NCI-H524 treated with DMSO at 0.1 percent for 48 hours (cell line): ENCODE measurements at regions not wholly inside any gene's neighbourhood (a gene's known extent, or its start where the extent isn't known, plus 50 kb on each side); places are given as distances from the start of the nearest gene placed in this dataset.

Experiments
- DNase-seq: peaks from one replicate; lab custom pipeline; 2025; lab: John Stamatoyannopoulos, UW

DNA sequence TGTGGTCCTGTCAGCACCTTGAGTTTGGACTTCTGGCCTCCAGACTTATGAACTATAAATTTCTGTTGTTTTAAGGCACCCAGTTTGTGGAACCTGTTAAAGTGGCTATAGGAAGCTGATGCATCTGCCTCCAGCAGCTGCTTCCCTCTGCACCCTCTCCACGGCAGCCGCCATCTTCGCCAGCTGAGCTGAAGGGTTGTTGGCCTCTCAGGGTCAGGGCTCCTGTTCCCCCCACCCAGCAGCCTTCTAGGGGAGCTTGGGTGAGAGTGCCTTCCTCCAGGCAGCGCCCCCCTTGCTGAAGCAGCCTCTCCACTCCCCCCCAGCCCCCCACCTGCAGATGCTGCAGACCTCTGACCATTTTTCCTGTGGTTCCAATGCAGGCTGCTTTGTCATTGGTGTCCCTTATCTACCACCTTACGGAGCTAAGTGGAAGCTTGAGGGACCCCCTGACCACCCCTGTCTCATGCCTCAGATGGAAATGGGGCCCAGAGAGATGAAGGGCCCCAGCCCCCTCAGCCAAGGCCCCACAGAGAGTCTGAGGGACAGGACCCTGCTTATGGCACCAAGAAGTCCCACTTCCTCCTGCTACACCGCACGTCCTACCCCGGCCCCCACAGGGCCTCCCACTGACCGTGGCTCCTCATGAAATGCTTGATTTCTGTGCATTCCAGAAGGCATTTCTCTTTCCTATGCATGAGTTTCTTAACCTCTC is 61.4 kb upstream of the TLE3 start:
- peak; percentile 46 for DNase-seq

DNA sequence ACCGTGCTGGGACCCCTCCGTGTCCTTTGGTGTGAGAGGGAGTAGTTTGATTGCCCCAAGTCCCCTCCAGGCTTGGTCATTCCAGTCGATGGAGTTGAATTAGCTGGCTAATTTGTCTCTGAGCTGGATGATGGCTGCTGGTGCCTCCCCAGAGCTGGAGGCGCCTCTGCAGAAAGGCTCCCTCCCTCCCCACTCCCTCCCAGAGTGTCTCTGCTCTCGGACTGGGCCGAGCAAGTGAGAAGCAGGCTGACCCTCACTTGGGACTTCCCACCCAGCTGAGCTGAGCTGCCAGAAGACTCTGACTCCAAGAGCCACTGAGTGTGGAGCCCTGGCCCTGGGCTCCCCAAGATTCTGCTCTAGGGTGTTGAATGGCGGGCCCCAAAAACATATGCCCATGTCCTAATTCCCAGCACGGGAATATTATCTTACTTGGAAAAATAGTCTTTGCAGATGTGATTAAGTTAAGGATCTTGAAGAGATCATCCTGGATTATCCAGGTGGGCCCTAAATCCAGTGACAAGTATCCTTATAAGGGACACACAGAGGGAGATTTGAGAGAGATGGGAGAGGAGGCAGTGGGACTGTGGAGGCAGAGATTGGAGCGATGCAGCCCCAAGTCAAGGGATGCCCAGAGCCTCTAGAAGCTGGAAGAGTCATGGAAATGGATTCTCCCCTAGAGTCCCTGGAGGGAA is 60.7 kb upstream of the TLE3 start:
- DNase-seq = peak; percentile 51

DNA sequence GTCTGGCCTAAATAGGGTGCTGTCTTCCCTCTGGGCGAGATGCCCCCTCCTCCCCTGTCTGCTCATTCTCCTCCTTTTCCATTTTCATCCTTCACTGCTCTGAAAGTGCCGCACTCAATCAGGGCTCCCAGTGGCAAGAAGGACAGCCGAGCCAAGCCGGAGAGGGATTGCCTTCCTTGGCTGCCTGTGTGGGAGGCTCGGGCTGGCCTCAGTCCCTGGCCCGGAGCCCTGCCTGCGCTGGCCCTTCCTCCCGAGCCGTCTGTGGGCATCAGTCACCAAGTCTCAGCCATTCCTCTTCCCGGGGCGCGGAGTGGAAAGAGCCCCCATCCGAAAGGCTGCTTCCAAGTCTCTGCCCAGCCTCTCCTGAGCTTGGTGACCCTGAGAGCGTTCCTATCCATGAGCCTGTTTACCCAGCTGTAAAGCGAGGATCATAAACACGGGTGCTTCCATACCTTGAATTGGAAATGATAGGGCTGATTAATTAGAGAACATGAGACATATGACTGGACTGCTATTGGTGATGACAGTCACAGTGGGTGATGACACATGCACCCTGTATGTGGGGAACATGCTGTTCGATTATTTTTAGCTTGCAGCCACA is 59.1 kb upstream of the TLE3 start:
- no peak for DNase-seq

DNA sequence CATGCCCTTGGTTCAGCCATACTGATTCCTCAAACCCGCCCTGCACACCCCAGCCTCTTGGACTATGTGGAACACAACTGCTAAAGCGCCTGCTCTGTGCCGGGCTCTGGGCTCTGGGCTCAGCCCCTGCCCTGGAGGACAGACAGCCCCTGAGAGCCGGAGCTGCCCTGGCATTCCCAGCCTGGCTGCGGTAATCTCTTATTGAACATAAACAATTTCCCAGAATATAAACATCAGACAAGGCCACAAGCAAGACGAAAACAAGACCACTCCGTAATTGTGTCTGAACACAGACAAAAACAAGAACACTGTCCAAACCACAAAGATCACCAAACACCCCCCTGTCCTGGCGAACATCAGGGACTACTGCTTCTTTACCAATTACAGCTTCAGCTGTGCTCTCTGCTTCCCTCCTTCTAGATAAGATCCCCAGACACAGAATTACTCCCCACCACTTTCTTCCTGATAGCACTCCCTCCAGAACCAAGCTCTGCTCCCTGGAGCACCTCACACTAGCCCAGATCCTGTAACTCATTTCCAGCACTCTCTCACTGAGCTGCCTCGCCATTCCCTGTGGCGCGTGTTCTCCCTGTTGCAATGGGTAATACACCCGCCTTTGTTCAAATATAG is 57.1 kb upstream of the TLE3 start:
- DNase-seq = no peak

DNA sequence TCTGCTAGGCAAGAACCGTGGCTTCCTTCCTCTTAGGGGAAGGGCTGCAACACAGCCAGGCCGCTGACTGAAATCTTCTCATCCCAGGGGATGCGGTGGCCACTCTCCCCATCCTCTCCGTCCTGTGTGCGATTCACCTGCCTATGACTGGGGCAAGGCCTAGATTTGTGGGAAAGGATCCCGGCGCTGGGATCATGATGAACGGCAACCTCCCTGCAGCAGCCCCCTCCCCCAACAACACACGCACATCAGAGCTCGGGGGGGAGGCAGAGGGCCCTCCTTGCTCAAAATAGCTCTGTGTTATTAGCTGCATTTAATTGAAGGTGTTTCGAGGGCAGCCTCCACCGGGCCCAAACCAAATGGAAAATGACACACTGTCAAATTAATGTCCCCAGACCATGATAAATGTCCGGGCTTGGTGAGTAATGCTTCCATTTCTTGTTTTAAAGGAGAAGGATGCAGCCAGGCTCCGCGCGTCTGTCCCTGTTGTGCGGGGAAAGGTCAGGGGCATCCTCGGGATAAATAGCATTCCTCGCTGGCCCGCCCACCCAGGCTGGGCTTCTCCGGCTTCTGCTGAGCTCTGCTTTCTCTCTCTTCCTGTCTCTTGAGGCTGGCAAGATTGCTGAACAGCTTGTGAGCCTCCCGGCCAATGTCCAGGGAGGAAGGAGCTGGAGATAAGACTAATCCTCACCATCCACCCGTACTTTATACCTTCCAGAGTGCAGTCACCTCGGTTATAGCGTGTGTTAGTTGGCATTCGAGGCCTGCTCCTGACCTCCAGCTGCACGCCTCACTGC is 56.4 kb upstream of the TLE3 start:
- DNase-seq = no peak

DNA sequence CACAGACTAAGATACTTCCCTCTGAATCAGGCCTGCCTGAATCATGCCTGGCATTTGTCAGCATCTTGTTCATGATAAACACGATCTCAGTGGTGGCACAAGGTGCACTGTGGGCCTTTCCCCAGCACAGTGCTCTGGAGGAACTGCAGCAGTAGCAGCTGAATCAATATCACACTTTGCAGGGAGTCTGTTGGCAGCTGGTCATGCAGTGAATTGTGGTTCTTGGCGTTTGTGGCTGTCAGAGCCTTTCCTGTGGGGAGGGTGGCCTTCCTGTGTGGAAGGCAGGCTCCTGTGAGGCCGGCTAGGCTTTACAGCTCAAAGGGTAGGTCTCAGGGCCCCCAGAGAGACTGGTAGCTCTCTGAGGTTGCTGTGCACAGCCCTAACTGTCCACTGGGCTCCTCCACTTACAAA is 54.4 kb upstream of the TLE3 start:
- DNase-seq = no peak

DNA sequence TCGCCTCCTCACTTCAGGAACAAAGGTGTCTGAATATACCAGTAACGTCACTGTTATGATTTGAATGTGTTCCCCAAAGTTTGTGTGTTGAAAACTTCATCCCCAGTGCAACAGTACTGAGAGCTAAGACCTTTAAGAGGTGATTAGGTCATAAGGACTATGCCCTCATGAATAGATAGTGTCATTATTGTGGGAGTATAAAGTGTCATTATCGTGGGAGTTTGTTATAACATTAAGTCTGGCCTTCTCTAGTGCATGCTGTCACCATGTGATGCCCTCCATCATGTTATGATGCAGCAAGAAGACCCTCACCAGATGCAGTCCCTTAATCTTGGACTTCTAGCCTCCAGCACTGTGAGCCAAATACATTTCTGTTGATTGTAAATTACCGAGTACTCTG is 53.7 kb upstream of the TLE3 start:
- no peak for DNase-seq

DNA sequence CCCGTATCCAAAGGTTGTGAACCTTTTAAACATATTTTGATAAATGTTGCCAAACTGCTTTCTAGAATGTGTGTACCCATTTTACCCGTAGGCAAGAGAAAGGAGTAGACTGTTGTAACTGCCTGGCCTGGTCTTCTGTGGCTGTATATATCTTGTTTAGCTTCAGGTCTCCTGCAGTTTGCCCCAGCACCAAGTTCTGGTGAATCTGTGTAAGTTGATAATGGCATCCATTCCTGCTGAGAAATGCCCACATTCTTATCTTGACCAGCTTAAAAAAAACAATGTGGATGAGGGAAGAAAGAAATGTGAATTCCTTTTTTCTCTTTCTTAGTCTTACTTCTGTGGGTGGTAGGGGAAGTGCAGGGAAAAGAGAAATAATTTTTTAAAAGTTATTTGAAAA is 53.3 kb upstream of the TLE3 start:
- no peak for DNase-seq

DNA sequence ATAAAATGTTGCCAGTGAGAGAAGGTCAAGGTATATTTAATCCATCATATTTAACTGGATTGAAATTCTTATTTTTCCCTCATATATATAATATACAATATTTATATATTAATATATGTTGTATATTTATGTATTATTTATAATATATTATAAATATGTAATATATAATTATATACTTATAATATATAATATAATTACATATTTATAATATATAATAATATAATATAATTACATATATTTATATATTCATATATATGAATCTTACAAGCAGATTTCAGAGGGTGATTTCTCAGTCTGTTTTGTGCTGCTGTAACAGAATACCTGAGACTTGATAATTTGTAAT is 52.7 kb upstream of the TLE3 start:
- no peak for DNase-seq

DNA sequence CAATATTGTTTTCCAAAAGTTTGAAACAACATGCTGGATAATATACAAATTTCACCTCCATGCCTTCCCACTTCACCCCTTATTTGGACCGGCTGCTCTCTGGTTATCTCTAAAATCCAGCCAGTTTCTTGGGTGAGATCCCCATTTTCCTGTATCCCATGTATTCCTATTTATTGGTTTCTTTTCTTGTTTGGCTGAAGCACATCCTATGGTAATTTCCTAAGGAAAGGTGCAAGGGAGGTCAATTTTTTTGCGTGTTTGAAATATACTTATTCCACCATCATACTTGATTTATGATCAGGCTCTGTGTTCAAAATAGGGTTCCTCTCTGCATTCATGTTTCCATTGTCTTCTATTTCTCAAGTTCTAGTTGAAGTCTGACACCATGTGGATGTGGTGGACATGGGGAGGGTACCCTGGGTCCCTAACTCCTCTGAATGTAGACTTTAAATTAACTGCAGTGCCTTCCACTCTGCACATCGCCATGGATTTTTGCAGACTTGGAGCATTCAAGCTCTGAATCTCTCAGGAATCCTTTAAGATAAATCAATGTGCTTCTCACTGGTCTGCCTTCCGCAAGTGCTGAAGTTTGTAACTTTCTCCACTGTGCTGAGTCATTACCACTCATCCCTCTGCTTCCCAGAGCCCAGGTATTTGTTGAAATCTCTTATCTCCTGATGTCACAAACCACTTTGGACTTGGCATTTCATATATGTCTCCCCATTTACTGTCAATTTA is 52.1 kb upstream of the TLE3 start:
- no peak for DNase-seq

DNA sequence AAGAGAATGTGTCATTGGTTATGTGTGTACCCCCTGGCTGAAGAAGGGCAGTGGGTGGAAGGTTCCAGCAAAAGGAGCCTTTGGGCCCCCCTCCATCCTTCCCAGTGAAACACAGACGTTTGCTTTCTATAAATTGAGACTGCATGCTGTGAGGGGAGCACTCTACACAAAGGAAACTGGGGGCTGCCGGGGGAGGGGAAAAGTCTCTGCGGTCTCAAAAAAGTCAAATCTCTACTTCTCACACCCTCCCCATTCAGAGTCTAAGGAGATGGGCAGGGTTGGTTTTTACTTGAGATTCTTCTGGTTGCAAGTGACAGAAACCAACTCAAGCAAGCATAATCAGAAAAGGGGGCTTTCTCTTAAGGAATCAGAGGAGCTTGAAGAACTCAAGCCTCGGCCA is 50.1 kb upstream of the TLE3 start:
- DNase-seq = no peak
